KOPT-K1 (cell line): ENCODE measurements at regions not wholly inside any gene's neighbourhood (a gene's known extent, or its start where the extent isn't known, plus 50 kb on each side); places are given as distances from the start of the nearest gene placed in this dataset.

Experiments
- H3K27ac ChIP-seq: fragments of 200-600 bp; sonication (generic); 2 replicates; pipeline ENCODE4 v1.5.1; 2016; ENCODE audit warnings: antibody characterized with exemption, mild to moderate bottlenecking, low read depth, low read length; ENCODE audit not compliant: poor library complexity, severe bottlenecking
- H3K36me3 ChIP-seq: fragments of 200-600 bp; sonication (generic); 2 replicates; pipeline ENCODE4 v1.5.1; 2017; ENCODE audit warnings: antibody characterized with exemption, mild to moderate bottlenecking, low read length, moderate library complexity; ENCODE audit not compliant: insufficient read depth
- H3K9me3 ChIP-seq: fragments of 200-600 bp; sonication (generic); 2 replicates; pipeline ENCODE4 v1.5.1; 2017; ENCODE audit warnings: antibody characterized with exemption, low read length, mild to moderate bottlenecking; ENCODE audit not compliant: insufficient read depth, poor library complexity, severe bottlenecking

DNA sequence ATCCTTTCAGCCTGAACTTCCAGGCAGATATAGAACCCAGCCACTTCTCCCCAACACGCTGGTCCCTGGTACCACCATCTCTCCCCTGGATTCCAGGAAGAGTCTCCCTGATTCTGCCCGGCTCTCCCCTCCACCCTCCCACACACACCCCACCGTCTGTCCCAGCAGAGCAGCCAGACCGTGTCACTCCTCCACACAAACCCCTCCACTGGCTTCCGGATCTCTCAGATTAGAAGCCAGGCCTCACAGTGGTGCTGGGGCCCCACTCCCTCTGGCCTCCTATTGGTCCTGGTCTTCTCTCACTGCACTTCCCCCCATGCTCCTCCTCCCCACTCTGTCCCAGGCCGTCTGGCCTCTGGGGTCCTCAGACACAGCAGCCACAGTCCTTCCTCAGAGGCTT, 52.4 kb upstream of the CDKN3 start:
- no peak overlapping the region for H3K27ac ChIP-seq
- H3K9me3 ChIP-seq, result no peaks in the 10 kb centered on the region
- no peaks in the 10 kb centered on the region for H3K36me3 ChIP-seq

DNA sequence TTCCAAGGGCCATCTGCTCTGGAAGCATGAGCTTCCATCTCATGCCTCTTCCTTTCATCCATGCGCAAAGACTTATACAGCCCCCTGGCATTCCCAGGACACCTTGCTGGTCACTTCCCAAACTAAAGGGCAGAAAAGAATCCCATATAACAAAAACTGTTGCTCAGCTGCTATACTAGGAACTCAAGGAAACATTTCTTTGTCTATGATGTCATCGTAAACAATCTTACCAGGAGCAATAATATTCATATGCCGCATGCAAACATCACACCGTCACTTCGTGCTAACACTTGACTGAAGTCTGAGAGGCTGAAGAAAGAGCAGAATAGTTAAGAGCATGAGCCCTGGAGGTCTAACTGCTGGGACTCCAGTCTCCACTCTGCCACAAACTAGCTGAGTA, 50.5 kb upstream of the CDKN3 start:
- H3K9me3 ChIP-seq, result no peaks in the 10 kb centered on the region
- H3K36me3 ChIP-seq, result no peaks in the 10 kb centered on the region
- no peak overlapping the region for H3K27ac ChIP-seq
